ENCODE measurements at regions not wholly inside any gene's neighbourhood (a gene's known extent, or its start where the extent isn't known, plus 50 kb on each side); places are given as distances from the start of the nearest gene placed in this dataset.

- in situ Hi-C loops (cut with MboI; ENCODE audit: low sequenced_read_pairs) (no loop called here), dilution Hi-C loops (cut with HindIII; ENCODE audit: low sequenced_read_pairs, unreplicated experiment) (no loop called here)
Measured at GRCh38 chr1:186753241-186753640, 73.0 kb upstream of the PTGS2 start.

More at GRCh38 chr1:186753241-186753640, 73.0 kb upstream of the PTGS2 start:
- no peaks in the 10 kb centered on the region for H3K36me3 ChIP-seq (ENCODE audit: control insufficient read depth, insufficient read depth, low read length)
- H3K9me3 ChIP-seq (ENCODE audit: control insufficient read depth, insufficient read depth, low read length), result no peaks in the 10 kb centered on the region
- intact Hi-C loops (cut with micrococcal nuclease), result no loop called here
- no peak overlapping the region for H4K91ac ChIP-seq (ENCODE audit: insufficient read depth, low read depth, low read length)
- H3K18ac ChIP-seq (ENCODE audit: low read depth, low read length), result no peak overlapping the region
- no peak overlapping the region for H2BK120ac ChIP-seq (ENCODE audit: low read depth, low read length)
- no peak overlapping the region for H2AFZ ChIP-seq (replicated peaks; ENCODE audit: low read length, poor library complexity)
- H4K8ac ChIP-seq (ENCODE audit: low read depth in 2 of 2, low read length in 2 of 2), result no peak overlapping the region
- H3K9ac ChIP-seq (ENCODE audit: low read depth, low read length), result no peak overlapping the region
- no TSS peak for BruUV-seq (replicated peaks)
- H3K79me1 ChIP-seq (ENCODE audit: low read depth in 1 of 2, low read length in 2 of 2), result no peaks in the 10 kb centered on the region
- H2BK20ac ChIP-seq (ENCODE audit: low read depth, low read length), result no peak overlapping the region
- H4K20me1 ChIP-seq (ENCODE audit: insufficient read depth, low read length), result no peaks in the 10 kb centered on the region
- no peak overlapping the region for H2AK9ac ChIP-seq (replicated peaks; ENCODE audit: low read depth, low read length, poor library complexity)
- no peak overlapping the region for H3K23ac ChIP-seq (ENCODE audit: low read depth, low read length)
- ChIA-PET POLR2A (ENCODE audit: unreplicated experiment) (no interaction called here), CTCF (no interaction called here)
- no peaks in the 10 kb centered on the region for H3K9me1 ChIP-seq (ENCODE audit: insufficient read depth, low read length)
- no peak overlapping the region for H3K14ac ChIP-seq (replicated peaks; ENCODE audit: low read depth, low read length)
- no peaks in the 10 kb centered on the region for H3K27me3 ChIP-seq (ENCODE audit: control insufficient read depth, insufficient read depth, low read length)
- no peak overlapping the region for H2BK15ac ChIP-seq (ENCODE audit: low read depth, low read length)
- H2AK5ac ChIP-seq (ENCODE audit: low read depth, low read length), result no peak overlapping the region
- peak; percentile 6 for DNase-seq
- no peak for TF ChIP-seq FOS (IDR thresholded peaks at IDR 0.05; ENCODE audit: low read depth, low read length)
- TF ChIP-seq, protein P1, sequence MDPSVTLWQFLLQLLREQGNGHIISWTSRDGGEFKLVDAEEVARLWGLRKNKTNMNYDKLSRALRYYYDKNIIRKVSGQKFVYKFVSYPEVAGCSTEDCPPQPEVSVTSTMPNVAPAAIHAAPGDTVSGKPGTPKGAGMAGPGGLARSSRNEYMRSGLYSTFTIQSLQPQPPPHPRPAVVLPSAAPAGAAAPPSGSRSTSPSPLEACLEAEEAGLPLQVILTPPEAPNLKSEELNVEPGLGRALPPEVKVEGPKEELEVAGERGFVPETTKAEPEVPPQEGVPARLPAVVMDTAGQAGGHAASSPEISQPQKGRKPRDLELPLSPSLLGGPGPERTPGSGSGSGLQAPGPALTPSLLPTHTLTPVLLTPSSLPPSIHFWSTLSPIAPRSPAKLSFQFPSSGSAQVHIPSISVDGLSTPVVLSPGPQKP (IDR thresholded peaks at IDR 0.05; ENCODE audit: borderline replicate concordance, low read depth, low read length), result no peak
- no peak for TF ChIP-seq POLR2A (IDR thresholded peaks at IDR 0.05; ENCODE audit: low read depth, low read length)
- no peak for TF ChIP-seq MAZ (IDR thresholded peaks at IDR 0.05; ENCODE audit: borderline replicate concordance, low read depth, low read length)
- TF ChIP-seq MAFK (IDR thresholded peaks at IDR 0.05; ENCODE audit: low read depth, low read length), result no peak
- no peak for TF ChIP-seq RCOR1 (IDR thresholded peaks at IDR 0.05; ENCODE audit: insufficient replicate concordance, low read length)
- no peak for TF ChIP-seq RFX5 (IDR thresholded peaks at IDR 0.05; ENCODE audit: low read depth, low read length)
- TF ChIP-seq, protein P2, sequence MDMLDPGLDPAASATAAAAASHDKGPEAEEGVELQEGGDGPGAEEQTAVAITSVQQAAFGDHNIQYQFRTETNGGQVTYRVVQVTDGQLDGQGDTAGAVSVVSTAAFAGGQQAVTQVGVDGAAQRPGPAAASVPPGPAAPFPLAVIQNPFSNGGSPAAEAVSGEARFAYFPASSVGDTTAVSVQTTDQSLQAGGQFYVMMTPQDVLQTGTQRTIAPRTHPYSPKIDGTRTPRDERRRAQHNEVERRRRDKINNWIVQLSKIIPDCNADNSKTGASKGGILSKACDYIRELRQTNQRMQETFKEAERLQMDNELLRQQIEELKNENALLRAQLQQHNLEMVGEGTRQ (IDR thresholded peaks at IDR 0.05; ENCODE audit: low read depth, low read length), result no peak
- TF ChIP-seq, protein P3, sequence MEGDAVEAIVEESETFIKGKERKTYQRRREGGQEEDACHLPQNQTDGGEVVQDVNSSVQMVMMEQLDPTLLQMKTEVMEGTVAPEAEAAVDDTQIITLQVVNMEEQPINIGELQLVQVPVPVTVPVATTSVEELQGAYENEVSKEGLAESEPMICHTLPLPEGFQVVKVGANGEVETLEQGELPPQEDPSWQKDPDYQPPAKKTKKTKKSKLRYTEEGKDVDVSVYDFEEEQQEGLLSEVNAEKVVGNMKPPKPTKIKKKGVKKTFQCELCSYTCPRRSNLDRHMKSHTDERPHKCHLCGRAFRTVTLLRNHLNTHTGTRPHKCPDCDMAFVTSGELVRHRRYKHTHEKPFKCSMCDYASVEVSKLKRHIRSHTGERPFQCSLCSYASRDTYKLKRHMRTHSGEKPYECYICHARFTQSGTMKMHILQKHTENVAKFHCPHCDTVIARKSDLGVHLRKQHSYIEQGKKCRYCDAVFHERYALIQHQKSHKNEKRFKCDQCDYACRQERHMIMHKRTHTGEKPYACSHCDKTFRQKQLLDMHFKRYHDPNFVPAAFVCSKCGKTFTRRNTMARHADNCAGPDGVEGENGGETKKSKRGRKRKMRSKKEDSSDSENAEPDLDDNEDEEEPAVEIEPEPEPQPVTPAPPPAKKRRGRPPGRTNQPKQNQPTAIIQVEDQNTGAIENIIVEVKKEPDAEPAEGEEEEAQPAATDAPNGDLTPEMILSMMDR (conservative IDR thresholded peaks at IDR 0.05; ENCODE audit: low read depth, low read length), result no peak
- TF ChIP-seq BHLHE40 (IDR thresholded peaks at IDR 0.05; ENCODE audit: low read depth, low read length), result no peak
- TF ChIP-seq NFE2L2 (IDR thresholded peaks at IDR 0.05; ENCODE audit: low read depth, low read length), result no peak
- no peak for TF ChIP-seq CEBPB (IDR thresholded peaks at IDR 0.05; ENCODE audit: low read depth, low read length)
- no peak for TF ChIP-seq CHD1 (IDR thresholded peaks at IDR 0.05; ENCODE audit: low read depth, low read length)
- TF ChIP-seq MXI1 (IDR thresholded peaks at IDR 0.05; ENCODE audit: borderline replicate concordance, low read depth, low read length), result no peak
- TF ChIP-seq SMC3 (IDR thresholded peaks at IDR 0.05; ENCODE audit: low read depth, low read length), result no peak
- no peak for TF ChIP-seq RAD21 (IDR thresholded peaks at IDR 0.05; ENCODE audit: low read length)
- no peak overlapping the region for H4K5ac ChIP-seq (ENCODE audit: low read depth, low read length)
- no peak overlapping the region for H2BK5ac ChIP-seq (ENCODE audit: low read depth, low read length, poor library complexity, severe bottlenecking)
- no peaks in the 10 kb centered on the region; the same call in 1 of the 2 replicates for H3K4me1 ChIP-seq (ENCODE audit: control insufficient read depth, insufficient read depth, low read length)
- WGBS, 2 experiments (ENCODE audit: extremely low coverage in 2 of 2, insufficient read length in 1 of 2), result 100% methylated on average over 1 of the region's 4 CpGs; no CpG with 5 or more reads in 1 of the 2 experiments
- no peak for ATAC-seq (ENCODE audit: low read depth)
- H3K56ac ChIP-seq (ENCODE audit: extremely low read depth, insufficient read depth, low read length), result no peak overlapping the region
- no peak overlapping the region for H3K4me2 ChIP-seq (ENCODE audit: low read depth, low read length)
- no peak overlapping the region for H3K4me3 ChIP-seq (ENCODE audit: insufficient read depth, low read depth, low read length)
- H3K4ac ChIP-seq (ENCODE audit: low read depth, low read length), result no peak overlapping the region
- no peak overlapping the region for H3K27ac ChIP-seq (ENCODE audit: insufficient read depth, low read length)
